ENCODE measurements at regions not wholly inside any gene's neighbourhood (a gene's known extent, or its start where the extent isn't known, plus 50 kb on each side); places are given as distances from the start of the nearest gene placed in this dataset.
"Not testable (repeated sequence)": the region's sequence is repeated elsewhere in the genome, so short reads cannot be mapped to it uniquely, and the experiment has no call there.

- DNase-seq: no peak
Measured at GRCh38 chr2:13252615-13253014, 535.9 kb downstream of the TRIB2 start.

- DNase-seq: no peak
Measured at GRCh38 chr2:13255485-13255884, 538.7 kb downstream of the TRIB2 start.

DNA sequence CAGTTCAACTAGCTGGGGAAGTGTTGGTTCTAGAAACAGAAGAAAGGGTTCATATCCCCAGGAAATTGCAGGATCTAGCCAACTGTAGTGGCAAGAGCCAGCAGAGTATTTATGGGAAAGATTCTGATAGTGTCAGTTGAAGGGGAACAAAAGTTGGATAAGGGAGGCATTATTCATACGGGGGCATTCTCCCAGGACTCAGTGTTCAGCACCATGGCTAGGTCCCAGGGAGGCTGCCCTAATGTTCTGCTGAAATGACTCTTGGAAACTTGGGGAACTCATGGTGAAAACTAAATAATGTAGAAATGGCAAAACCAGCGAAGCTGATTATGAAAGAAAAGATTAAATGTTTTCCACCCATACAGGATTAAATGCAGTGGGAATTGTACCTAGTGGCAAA, 543.7 kb downstream of the TRIB2 start:
- DNase-seq: no peak

DNA sequence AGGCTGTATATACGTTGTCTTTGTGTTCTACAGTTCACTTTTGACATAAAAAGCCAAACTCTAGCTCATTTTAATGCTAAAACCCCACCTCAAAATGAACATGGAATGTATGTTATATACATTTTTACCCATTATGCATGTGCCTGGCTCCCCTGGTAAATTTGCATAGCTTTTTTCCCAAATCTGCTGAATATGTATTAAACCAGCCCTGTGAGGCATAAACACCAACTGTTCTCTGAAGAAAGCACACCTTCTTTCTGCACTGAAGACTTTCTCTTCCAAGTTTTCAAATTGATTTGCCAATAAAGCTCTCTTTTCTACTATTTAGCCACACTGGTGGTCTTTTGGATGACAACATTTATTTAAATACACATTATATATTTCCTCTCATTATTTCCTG, 549.4 kb downstream of the TRIB2 start:
- no peak for DNase-seq

GRCh38 chr2:13284688-13285087, 568.0 kb downstream of the TRIB2 start:
- no peak for DNase-seq

- no peak for DNase-seq
Measured at GRCh38 chr2:13289310-13289709, 572.6 kb downstream of the TRIB2 start.

GRCh38 chr2:13308478-13308805, 591.7 kb downstream of the TRIB2 start:
- not testable (repeated sequence) for DNase-seq

GRCh38 chr2:13308989-13309388, 592.3 kb downstream of the TRIB2 start:
- DNase-seq: no peak

- DNase-seq: no peak
Measured at GRCh38 chr2:13332060-13332459, 615.3 kb downstream of the TRIB2 start.

DNA sequence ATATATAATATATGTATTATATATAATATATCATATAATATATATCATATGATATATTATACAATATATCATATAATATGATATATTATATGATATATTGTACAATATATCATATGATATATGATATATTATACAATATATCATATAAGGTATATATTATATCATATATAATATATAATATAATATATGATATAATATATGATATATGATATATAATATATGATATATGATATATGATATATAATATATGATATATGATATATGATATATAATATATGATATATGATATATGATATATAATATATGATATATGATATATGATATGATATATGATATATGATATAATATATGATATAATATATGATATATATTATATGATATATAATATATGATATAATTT, 617.3 kb downstream of the TRIB2 start:
- not testable (repeated sequence) for DNase-seq

GRCh38 chr2:13334545-13334944, 617.8 kb downstream of the TRIB2 start:
- no peak for DNase-seq

DNA sequence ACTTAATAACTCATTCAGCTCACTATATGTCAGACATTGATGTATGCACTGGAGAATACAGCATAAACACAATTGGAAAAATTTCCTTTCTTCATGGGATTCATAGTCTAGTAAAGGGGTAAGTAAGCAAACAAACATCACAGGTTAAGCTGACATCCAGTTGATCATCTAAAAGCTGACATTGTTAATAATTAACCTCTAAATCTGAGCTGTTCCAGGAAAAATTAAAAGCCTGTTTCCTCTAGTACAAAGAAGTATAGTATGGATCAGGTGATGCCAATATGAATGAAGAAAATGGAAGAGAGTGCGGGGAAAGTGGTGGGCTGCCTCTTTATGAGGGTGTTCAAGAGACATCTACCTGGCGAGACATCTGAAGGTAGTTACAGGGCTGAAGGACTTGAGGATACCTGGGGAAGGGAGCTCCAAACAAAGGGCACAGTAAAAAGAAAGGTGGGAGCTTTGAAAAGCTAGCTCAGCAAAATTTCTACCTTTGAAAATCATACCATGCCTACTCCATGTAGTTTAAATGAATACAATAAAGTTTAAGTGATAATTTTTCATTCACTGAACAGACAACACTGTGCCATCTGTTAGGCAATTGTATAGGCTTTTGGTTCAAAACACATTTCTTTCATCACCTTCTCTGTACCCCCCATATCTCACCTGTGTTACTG, 619.3 kb downstream of the TRIB2 start:
- DNase-seq: no peak

DNA sequence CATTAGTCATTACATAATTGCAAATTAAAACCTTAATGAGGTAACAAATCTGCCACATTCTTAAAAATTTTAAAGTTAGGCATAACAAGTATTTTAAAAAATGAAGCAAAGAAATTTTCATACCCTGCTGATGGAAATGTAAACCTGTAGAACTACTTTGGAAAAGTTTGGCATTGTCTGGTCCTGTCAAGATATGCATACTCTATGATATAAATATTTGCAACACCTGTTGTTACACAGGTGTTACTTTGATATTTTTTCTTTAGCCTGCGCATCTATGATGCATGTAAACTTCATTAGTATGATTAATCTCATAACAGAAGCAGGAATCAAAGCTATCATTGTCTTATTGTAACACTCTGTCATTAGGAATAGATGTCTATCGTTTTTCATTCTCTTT, 634.3 kb downstream of the TRIB2 start:
- DNase-seq: no peak

GRCh38 chr2:13353083-13353482, 636.3 kb downstream of the TRIB2 start:
- DNase-seq: no peak

DNA sequence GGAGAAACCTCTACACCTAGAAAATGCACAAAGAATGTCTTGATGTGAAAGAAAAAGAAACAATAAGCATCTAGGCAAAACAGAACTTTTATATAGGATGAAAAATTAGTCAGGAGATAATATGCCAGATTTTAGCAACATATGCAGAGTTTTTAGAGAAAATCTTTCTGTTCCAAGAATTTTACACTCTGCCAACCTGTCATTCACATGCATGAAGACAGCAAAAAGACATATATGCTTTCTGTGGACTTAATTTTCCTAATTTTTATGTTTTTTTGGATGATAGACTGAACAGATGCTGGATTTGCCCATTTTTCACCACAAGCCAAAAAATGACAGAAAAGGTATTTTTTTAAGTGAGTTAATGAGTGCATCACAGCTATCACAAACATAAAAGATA, 637.3 kb downstream of the TRIB2 start:
- DNase-seq: no peak

GRCh38 chr2:13381928-13382327, 665.2 kb downstream of the TRIB2 start:
- not testable (repeated sequence) for DNase-seq

GRCh38 chr2:13389172-13389571, 672.4 kb downstream of the TRIB2 start:
- not testable (repeated sequence) for DNase-seq

- DNase-seq: no peak
Measured at GRCh38 chr2:13390676-13391075, 673.9 kb downstream of the TRIB2 start.

DNA sequence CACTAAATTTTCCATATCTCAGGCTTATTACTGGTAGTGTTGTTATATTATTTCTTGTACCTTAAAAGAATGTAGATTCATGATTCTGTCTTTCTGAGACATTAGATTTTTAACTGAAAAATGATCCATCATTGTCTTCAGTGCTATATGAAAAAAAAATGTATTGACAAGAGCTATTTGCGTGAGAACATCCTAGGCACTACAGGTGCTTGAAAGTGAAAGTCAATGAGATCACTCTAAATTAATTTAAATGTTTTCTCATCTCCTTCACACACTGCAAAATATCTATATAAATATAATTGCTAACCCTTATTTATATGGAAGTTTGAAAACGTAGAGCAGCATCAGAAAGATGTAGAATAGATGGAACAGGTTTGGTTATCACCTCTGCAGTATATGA, 684.6 kb downstream of the TRIB2 start:
- DNase-seq: no peak

DNA sequence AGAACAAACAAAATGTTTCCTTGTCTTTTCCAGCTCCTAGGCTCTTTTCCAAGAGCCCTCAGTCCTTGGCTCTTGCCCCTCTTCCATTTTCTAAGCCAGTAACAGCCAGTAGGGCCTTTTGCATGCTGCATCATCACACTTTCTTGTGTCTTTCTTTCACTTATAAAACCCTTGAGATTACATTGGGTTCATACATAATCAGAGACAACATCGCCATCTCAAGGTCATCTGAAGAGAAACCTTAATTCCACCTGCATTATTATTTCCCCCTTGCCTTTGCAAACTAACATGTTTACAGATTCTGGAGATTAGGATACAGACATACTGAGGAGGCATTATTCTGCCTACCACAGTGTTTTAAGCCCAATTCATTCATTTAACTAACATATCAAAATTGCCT, 697.3 kb downstream of the TRIB2 start:
- no peak for DNase-seq

- DNase-seq: no peak
Measured at GRCh38 chr2:13414897-13415296, 698.2 kb downstream of the TRIB2 start.

DNA sequence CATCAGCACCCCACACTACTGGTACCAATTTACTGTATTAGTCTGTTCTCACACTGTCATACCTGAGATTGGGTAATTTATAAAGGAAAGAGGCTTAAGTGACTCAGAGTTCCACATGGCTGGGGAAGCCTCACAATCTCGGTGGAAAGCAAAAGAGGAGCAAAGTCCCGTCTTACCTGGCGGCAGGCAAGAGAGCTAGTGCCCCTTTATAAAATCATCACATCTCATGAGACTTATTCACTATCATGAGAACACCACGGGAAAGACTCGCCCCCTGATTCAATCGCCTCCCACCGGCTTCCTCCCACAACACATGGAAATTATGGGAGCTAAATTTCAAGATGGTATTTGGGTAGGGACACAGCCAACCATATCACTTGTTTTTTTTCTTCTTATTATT, 717.2 kb downstream of the TRIB2 start:
- no peak for DNase-seq

GRCh38 chr2:13443554-13444261, 727.0 kb downstream of the TRIB2 start:
- DNase-seq: not testable (repeated sequence)

DNA sequence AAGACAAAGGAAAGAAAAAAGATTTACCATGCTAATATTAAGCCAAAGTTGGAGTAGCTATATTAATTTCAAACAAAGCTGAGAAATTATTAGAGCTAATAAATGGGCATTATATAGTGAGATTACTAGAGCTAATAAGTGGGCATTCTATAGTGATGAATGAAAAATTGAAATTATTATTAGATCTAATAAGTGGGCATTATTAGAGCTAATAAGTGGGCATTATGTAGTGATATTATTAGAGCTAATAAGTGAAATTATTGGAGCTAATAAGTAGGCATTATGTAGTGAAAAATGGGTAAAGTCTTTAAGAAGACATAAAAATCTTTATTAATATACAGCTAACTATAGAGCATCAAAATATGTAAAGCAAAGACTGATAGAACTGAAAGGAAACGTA, 745.7 kb downstream of the TRIB2 start:
- DNase-seq: no peak

DNA sequence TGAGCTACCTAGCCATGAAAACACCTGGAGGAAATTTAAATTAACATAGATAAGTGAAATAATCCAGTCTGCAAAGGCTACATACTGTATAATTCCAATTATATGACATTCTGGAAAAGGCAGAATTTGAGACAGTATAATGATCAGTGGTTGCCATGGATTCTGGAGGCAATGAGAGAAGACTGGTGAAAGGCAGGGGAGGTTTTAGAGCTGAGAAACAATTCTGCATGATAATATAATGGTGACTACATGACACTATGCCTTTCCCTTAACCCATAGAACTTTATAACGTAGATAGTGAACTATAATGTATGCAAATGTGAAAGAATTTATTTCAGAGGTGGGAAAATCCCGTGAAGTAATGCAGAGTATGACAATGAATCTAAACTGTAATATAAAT, 749.3 kb downstream of the TRIB2 start:
- no peak for DNase-seq

Measured in islet precursor cell (in vitro differentiated cells).